IPS-20b (cell line): ENCODE measurements at regions not wholly inside any gene's neighbourhood (a gene's known extent, or its start where the extent isn't known, plus 50 kb on each side); places are given as distances from the start of the nearest gene placed in this dataset.

ENCODE experiments used
- H3K27ac ChIP-seq: one replicate; pipeline ENCODE4 v1.5.1; 2013; ENCODE audit warnings: low read length
- H3K27me3 ChIP-seq: 2 replicates; pipeline ENCODE4 v1.6.1; 2013; ENCODE audit warnings: mild to moderate bottlenecking, low read length, inconsistent platforms; ENCODE audit not compliant: insufficient read depth
- H3K36me3 ChIP-seq: 2 replicates; pipeline ENCODE4 v1.6.1; 2013; ENCODE audit warnings: low read depth, mild to moderate bottlenecking, inconsistent platforms, low read length, moderate library complexity; ENCODE audit not compliant: insufficient read depth
- H3K4me1 ChIP-seq: 2 replicates; pipeline ENCODE4 v1.6.1; 2013; ENCODE audit warnings: mild to moderate bottlenecking, control low read depth, inconsistent platforms, low read length, moderate library complexity; ENCODE audit not compliant: insufficient read depth
- H3K4me3 ChIP-seq: 2 replicates; pipeline ENCODE4 v1.5.1; 2013; ENCODE audit warnings: mild to moderate bottlenecking, low read length, inconsistent platforms
- H3K9ac ChIP-seq: 2 replicates; pipeline ENCODE4 v1.6.1; 2013; ENCODE audit warnings: low read depth, mild to moderate bottlenecking, inconsistent platforms, low read length, moderate library complexity
- H3K9me3 ChIP-seq: 2 replicates; pipeline ENCODE4 v1.6.1; 2013; ENCODE audit warnings: mild to moderate bottlenecking, low read depth, low read length, inconsistent platforms; ENCODE audit not compliant: insufficient read depth

DNA sequence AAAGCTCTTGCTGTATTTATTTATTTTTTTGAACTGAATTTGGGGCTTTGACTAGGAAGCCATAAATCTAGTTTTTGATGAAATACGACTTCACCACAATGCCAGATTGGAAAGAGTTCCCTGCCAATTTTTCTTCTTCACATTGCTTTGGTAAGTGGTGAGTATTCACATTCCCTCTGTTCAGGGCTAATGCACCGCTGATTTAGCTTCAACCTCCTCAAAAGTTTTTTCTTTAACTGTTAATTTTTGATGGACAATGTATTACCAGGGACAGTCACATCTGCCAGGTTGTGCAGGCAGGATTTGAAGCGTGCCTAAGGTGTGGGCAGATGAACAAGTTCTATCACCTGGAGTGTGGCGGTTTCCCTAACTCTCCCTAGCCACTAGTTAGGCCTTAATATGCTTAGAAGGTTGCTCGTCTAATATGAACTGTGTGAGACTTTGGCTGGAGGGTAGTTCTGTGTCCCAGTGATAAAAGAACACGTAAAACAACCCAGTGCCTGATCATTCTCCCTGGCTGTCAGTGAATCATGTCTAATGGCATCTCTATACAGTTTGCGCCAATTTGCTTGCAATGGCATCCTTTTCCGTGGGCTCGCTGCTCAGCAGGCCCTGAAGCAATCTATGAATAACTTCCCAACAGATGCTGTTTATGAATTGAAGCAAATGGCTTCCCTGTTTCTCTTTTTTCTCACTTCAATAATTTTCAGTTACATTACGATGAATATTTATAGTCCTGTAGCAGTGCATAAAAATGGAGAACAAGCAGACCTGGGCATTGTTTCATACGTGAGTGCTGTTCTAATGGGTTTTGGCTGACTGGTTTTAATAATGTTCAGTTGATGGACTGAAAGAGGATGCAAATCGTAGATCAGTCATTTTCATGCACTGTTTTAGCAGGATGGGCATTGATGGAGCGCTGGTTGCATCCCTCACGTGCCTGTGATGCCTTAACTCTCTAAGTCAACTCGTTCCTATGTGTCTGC lies 243.2 kb upstream of the SUCLG2 start:
- H3K9ac ChIP-seq: no peak overlapping the region
- no peaks in the 10 kb centered on the region for H3K36me3 ChIP-seq
- no peaks in the 10 kb centered on the region for H3K9me3 ChIP-seq
- H3K4me3 ChIP-seq: no peak overlapping the region
- no peaks in the 10 kb centered on the region for H3K4me1 ChIP-seq
- no peak overlapping the region for H3K27ac ChIP-seq
- H3K27me3 ChIP-seq: no peaks in the 10 kb centered on the region

- Histone ChIP-seq H3K4me1 (no peaks in the 10 kb centered on the region), H3K27me3 (no peaks in the 10 kb centered on the region), H3K4me3 (no peak overlapping the region), H3K27ac (no peak overlapping the region), H3K36me3 (no peaks in the 10 kb centered on the region), H3K9me3 (no peaks in the 10 kb centered on the region), H3K9ac (no peak overlapping the region)
Measured at GRCh38 chr3:67896130-67896529, 241.7 kb upstream of the SUCLG2 start.

DNA sequence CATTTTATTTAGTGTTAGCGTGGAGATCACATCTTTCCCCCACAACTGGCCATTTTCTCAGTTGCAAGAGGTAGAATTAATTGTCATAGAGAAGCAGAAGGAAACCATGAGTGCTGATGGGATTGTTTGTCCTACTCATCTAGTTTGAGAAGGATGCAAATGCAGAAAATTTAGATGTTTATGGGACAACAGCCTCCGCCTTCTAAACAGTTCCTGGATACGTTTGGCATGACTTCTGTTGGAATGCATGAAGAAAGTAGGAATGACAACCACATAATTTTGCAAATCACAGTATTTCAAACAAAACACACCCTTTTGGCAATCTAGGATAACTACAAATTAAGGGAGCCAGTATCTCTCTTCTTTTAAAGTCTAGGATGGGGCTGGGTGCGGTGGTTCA lies 240.1 kb upstream of the SUCLG2 start:
- no peaks in the 10 kb centered on the region for H3K9me3 ChIP-seq
- H3K4me1 ChIP-seq: no peaks in the 10 kb centered on the region
- H3K4me3 ChIP-seq: no peak overlapping the region
- no peaks in the 10 kb centered on the region for H3K36me3 ChIP-seq
- no peaks in the 10 kb centered on the region for H3K27me3 ChIP-seq
- no peak overlapping the region for H3K27ac ChIP-seq
- no peak overlapping the region for H3K9ac ChIP-seq

GRCh38 chr3:67884345-67884744 lies 229.9 kb upstream of the SUCLG2 start:
- H3K27me3 ChIP-seq: no peaks in the 10 kb centered on the region
- H3K9me3 ChIP-seq: no peaks in the 10 kb centered on the region
- H3K4me3 ChIP-seq: no peak overlapping the region
- H3K9ac ChIP-seq: no peak overlapping the region
- no peak overlapping the region for H3K27ac ChIP-seq
- H3K4me1 ChIP-seq: no peaks in the 10 kb centered on the region
- no peaks in the 10 kb centered on the region for H3K36me3 ChIP-seq

DNA sequence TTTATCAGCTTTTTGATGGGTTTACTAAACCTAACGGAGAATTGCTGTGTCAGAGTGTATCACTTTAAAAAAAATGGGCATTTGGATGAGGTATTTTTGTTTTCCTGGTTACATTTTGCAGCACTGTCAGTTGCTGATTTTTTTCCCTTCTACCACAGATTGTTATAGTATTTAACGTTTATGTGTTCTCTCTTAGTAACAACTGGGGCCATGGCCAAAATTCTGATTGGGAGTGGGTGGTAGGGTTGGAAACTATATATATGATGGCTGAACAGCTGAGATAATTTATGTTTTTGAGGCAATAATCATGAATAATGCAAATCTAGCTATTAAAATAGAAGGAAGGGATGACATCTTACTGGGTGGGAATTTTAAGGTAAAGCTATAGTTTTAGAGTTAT lies 229.4 kb upstream of the SUCLG2 start:
- Histone ChIP-seq H3K9ac (no peak overlapping the region), H3K27me3 (no peaks in the 10 kb centered on the region), H3K4me1 (no peaks in the 10 kb centered on the region), H3K9me3 (no peaks in the 10 kb centered on the region), H3K36me3 (no peaks in the 10 kb centered on the region), H3K4me3 (no peak overlapping the region), H3K27ac (no peak overlapping the region)

- Histone ChIP-seq H3K9ac (no peak overlapping the region), H3K27me3 (no peaks in the 10 kb centered on the region), H3K4me3 (no peak overlapping the region), H3K4me1 (no peaks in the 10 kb centered on the region), H3K9me3 (no peaks in the 10 kb centered on the region), H3K36me3 (no peaks in the 10 kb centered on the region), H3K27ac (no peak overlapping the region)
Measured at GRCh38 chr3:67882981-67883380, 228.6 kb upstream of the SUCLG2 start.

GRCh38 chr3:67876261-67876660 lies 221.8 kb upstream of the SUCLG2 start:
- Histone ChIP-seq H3K4me1 (no peaks in the 10 kb centered on the region), H3K27ac (no peak overlapping the region), H3K27me3 (no peaks in the 10 kb centered on the region), H3K4me3 (no peak overlapping the region), H3K9me3 (no peaks in the 10 kb centered on the region), H3K9ac (no peak overlapping the region), H3K36me3 (no peaks in the 10 kb centered on the region)

DNA sequence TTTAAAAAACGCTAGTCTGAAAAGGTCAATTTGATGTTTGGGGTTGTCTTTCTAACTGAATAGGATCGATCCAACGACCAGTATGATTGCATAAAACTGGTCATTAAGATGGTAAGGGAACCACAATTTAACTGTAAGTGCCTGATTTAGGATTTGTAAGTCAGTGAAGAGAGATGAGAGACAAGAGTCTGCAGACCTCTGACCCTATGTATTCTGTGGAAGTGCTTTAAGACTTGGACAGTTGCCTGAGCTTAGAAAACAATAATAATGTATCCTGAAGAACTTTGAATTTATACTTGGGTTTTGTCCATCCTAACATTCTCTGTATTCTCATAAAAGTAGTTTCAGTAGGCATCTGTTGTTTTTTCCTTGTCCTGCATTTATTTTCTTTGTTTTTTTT lies 221.4 kb upstream of the SUCLG2 start:
- Histone ChIP-seq H3K4me3 (no peak overlapping the region), H3K27ac (no peak overlapping the region), H3K27me3 (no peaks in the 10 kb centered on the region), H3K9me3 (no peaks in the 10 kb centered on the region), H3K36me3 (no peaks in the 10 kb centered on the region), H3K9ac (no peak overlapping the region), H3K4me1 (no peaks in the 10 kb centered on the region)

DNA sequence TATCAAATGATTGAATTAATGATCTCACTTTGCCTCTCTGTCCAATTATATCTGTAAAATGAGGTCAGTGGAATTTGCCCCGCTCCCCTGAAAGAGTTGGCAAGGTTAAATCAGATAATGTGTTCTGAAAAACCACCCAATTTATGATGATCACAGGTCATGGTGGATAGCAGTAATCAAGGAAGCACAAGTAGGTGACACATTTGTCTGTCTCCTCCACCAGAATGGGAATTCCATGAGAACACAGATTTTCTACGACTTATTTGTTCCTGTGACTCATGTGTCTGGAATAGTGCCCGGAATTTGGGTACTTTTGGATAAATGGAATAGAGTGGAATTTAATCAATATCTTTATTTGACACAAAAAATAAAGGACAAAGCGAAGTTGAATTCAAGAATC lies 220.9 kb upstream of the SUCLG2 start:
- H3K9ac ChIP-seq: no peak overlapping the region
- H3K4me1 ChIP-seq: no peaks in the 10 kb centered on the region
- H3K27me3 ChIP-seq: no peaks in the 10 kb centered on the region
- H3K27ac ChIP-seq: no peak overlapping the region
- no peaks in the 10 kb centered on the region for H3K9me3 ChIP-seq
- no peak overlapping the region for H3K4me3 ChIP-seq
- H3K36me3 ChIP-seq: no peaks in the 10 kb centered on the region

DNA sequence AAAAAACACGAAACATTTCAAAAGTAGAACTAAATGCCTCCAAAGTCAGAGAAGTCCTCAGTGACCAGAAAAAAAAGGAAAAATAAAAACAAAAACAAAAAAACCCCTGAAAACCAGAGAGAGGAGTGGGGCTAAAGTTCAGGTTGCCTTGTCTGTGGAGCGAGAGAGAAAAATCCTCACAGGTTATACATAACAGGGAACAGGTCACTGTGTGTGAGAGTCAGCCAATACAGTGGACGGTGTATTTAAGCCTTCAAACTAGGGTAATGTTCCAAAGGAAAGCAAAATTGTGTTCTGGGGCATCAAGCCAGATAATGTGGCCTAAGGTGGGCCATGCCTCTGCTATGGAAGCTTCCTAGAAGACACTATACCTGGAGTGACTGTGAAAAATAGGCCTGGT lies 216.1 kb upstream of the SUCLG2 start:
- H3K4me3 ChIP-seq: no peak overlapping the region
- H3K4me1 ChIP-seq: no peaks in the 10 kb centered on the region
- H3K9me3 ChIP-seq: no peaks in the 10 kb centered on the region

DNA sequence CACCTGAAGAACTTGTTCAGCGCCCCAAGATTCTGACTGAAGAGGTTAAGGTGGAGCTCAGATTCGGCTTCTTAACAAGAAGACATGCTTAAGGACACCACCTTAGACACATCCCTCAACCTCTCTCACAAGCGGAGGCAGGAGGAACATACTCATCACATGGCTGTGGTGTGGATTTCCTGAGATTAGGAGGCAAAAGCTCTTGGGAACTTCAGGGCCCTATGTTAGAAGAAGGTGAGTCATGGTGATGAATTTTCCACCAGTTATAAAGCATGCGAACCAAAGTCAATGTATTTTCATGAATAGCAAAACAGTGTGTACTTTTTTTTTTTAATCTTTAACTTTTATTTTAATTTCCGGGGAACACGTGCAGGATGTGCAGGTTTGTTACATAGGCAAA lies 212.2 kb upstream of the SUCLG2 start:
- H3K9ac ChIP-seq: no peak overlapping the region
- no peak overlapping the region for H3K27ac ChIP-seq
- H3K36me3 ChIP-seq: no peaks in the 10 kb centered on the region
- no peak overlapping the region for H3K4me3 ChIP-seq
- no peaks in the 10 kb centered on the region for H3K27me3 ChIP-seq
- no peaks in the 10 kb centered on the region for H3K9me3 ChIP-seq
- H3K4me1 ChIP-seq: no peaks in the 10 kb centered on the region

More for the DNA sequence above, 216.1 kb upstream of the SUCLG2 start:
- no peak overlapping the region for H3K9ac ChIP-seq
- no peaks in the 10 kb centered on the region for H3K27me3 ChIP-seq
- no peak overlapping the region for H3K27ac ChIP-seq
- no peaks in the 10 kb centered on the region for H3K36me3 ChIP-seq

- Histone ChIP-seq H3K9ac (no peak overlapping the region), H3K27me3 (no peaks in the 10 kb centered on the region), H3K4me3 (no peak overlapping the region), H3K36me3 (no peaks in the 10 kb centered on the region), H3K4me1 (no peaks in the 10 kb centered on the region), H3K27ac (no peak overlapping the region), H3K9me3 (no peaks in the 10 kb centered on the region)
Measured at GRCh38 chr3:67864587-67865183, 210.3 kb upstream of the SUCLG2 start.
